ENCODE measurements at regions not wholly inside any gene's neighbourhood (a gene's known extent, or its start where the extent isn't known, plus 50 kb on each side); places are given as distances from the start of the nearest gene placed in this dataset.

DNA sequence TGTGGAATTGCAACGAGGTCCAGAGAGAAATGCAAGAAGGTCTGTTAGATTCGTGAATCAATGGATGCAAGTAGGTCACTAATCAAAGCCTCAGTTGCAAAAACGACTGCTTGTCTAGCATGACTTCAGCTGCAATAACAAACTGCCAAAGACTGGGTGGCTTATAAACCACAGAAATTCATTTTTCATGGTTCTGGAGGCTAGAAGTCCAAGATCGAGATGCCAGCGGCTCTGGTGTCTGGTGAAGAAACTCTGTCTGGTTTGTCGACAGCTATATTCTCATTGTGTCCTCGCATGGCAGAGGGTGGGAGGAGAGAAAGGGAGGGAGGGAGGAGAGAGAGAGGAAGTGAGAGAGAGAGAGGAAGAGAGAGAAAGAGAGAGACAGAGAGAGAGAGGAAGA is 114.7 kb downstream of the MXRA5 start:
- Histone ChIP-seq H2AK5ac (ENCODE audit: insufficient read length, low read length) (no peak overlapping the region), H3K18ac (ENCODE audit: insufficient read length, low read depth, low read length) (no peak overlapping the region), H3K79me2 (ENCODE audit: insufficient read depth, low read length) (no peaks in the 10 kb centered on the region), H4K8ac (replicated peaks; ENCODE audit: insufficient read length, low read depth, low read length) (no peak overlapping the region), H4K20me1 (ENCODE audit: control insufficient read depth, insufficient read depth, insufficient read length) (no peaks in the 10 kb centered on the region), H2BK120ac (ENCODE audit: low read depth, low read length, poor library complexity, severe bottlenecking) (no peak overlapping the region), H3K9me3 (ENCODE audit: control insufficient read depth, low read depth, low read length) (no peaks in the 10 kb centered on the region), H3T11ph (ENCODE audit: low read length) (no peak overlapping the region), H3K27me3 (ENCODE audit: insufficient read depth, low read length) (no peaks in the 10 kb centered on the region), H3K4ac (ENCODE audit: low read depth, low read length) (no peak overlapping the region), H3K56ac (ENCODE audit: insufficient read length, low read depth, low read length) (no peak overlapping the region), H3K23ac (ENCODE audit: insufficient read length, low read depth, low read length) (no peak overlapping the region), H3K79me1 (ENCODE audit: insufficient read depth, low read depth, low read length, poor library complexity, severe bottlenecking) (no peaks in the 10 kb centered on the region), H3K14ac (ENCODE audit: insufficient read depth, low read length) (no peak overlapping the region), H2AFZ (ENCODE audit: low read length) (no peak overlapping the region), H3K9ac (ENCODE audit: extremely low read depth, insufficient read length, low read length) (no peak overlapping the region), H3K27ac (ENCODE audit: insufficient read length, low read depth, low read length) (no peak overlapping the region), H2BK5ac (ENCODE audit: insufficient read length, low read length) (no peak overlapping the region), H3K4me2 (ENCODE audit: insufficient read depth, insufficient read length, low read length) (no peak overlapping the region), H3K4me1 (ENCODE audit: insufficient read depth, low read length) (no peaks in the 10 kb centered on the region), H4K91ac (ENCODE audit: insufficient read length, low read depth, low read length) (no peak overlapping the region), H4K5ac (ENCODE audit: insufficient read length, low read depth, low read length) (no peak overlapping the region), H2BK15ac (ENCODE audit: low read depth, low read length) (no peak overlapping the region), H3K23me2 (ENCODE audit: insufficient read length, low read depth, low read length, poor library complexity, severe bottlenecking) (no peaks in the 10 kb centered on the region), H2BK20ac (ENCODE audit: low read depth, low read length, poor library complexity, severe bottlenecking) (no peak overlapping the region), H2BK12ac (ENCODE audit: insufficient read length, low read depth, low read length) (no peak overlapping the region)
- WGBS (ENCODE audit: extremely low coverage, insufficient read length, low lambda C conversion rate) = no CpG with 5 or more reads among the region's 7 CpGs
- no peaks in the 10 kb centered on the region for H3K36me3 Mint-ChIP-seq (ENCODE audit: insufficient read depth in 1 of 3, low read depth in 3 of 3)
- TF ChIP-seq, protein P1, sequence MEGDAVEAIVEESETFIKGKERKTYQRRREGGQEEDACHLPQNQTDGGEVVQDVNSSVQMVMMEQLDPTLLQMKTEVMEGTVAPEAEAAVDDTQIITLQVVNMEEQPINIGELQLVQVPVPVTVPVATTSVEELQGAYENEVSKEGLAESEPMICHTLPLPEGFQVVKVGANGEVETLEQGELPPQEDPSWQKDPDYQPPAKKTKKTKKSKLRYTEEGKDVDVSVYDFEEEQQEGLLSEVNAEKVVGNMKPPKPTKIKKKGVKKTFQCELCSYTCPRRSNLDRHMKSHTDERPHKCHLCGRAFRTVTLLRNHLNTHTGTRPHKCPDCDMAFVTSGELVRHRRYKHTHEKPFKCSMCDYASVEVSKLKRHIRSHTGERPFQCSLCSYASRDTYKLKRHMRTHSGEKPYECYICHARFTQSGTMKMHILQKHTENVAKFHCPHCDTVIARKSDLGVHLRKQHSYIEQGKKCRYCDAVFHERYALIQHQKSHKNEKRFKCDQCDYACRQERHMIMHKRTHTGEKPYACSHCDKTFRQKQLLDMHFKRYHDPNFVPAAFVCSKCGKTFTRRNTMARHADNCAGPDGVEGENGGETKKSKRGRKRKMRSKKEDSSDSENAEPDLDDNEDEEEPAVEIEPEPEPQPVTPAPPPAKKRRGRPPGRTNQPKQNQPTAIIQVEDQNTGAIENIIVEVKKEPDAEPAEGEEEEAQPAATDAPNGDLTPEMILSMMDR (conservative IDR thresholded peaks at IDR 0.05) = no peak
- H3K4me1 Mint-ChIP-seq = no peaks in the 10 kb centered on the region; a peak in 1 of 4 replicates
- H3K27ac Mint-ChIP-seq = no peak overlapping the region
- DNase-seq = no peak
- H3K4me3 Mint-ChIP-seq = no peak overlapping the region
- H3K9me3 Mint-ChIP-seq = peaks cover 0 to 2% of the 10 kb centered on the region in 2 experiments; a peak in 3 of 5 replicates
- H3K27me3 Mint-ChIP-seq (ENCODE audit: low read depth) = peaks cover 4% of the 10 kb centered on the region
